LHCN-M2 (cell line): ENCODE measurements at regions not wholly inside any gene's neighbourhood (a gene's known extent, or its start where the extent isn't known, plus 50 kb on each side); places are given as distances from the start of the nearest gene placed in this dataset.
A peak's percentile ranks its signal among the peaks of the same experiment; 100 is the strongest.

Experiments used
- DNase-seq: peaks from one replicate; pipeline ENCODE4 v3.0.0-alpha.2; 2012; ENCODE audit warnings: low read depth

- DNase-seq = no peak
Observed at GRCh38 chr2:181305301-181306123, 151.7 kb upstream of the ITGA4 start.

GRCh38 chr2:181306785-181307184, 150.4 kb upstream of the ITGA4 start:
- peak; percentile 18 for DNase-seq

- DNase-seq = no peak
Observed at GRCh38 chr2:181307203-181307991, 149.8 kb upstream of the ITGA4 start.

GRCh38 chr2:181308766-181309515, 148.2 kb upstream of the ITGA4 start:
- no peak for DNase-seq

- no peak for DNase-seq
Observed at GRCh38 chr2:181309586-181309985, 147.6 kb upstream of the ITGA4 start.

GRCh38 chr2:181310967-181311366, 146.2 kb upstream of the ITGA4 start:
- no peak for DNase-seq

GRCh38 chr2:181311837-181312236, 145.3 kb upstream of the ITGA4 start:
- DNase-seq = no peak

- DNase-seq = no peak
Observed at GRCh38 chr2:181312515-181312927, 144.7 kb upstream of the ITGA4 start.

- no peak for DNase-seq
Observed at GRCh38 chr2:181313845-181314244, 143.3 kb upstream of the ITGA4 start.

- DNase-seq = no peak
Observed at GRCh38 chr2:181314551-181314950, 142.6 kb upstream of the ITGA4 start.

GRCh38 chr2:181317511-181317910, 139.7 kb upstream of the ITGA4 start:
- peak; percentile 10 for DNase-seq

- DNase-seq = no peak
Observed at GRCh38 chr2:181318504-181319280, 138.5 kb upstream of the ITGA4 start.

GRCh38 chr2:181319286-181319685, 137.9 kb upstream of the ITGA4 start:
- DNase-seq = peak; percentile 50

- DNase-seq = no peak
Observed at GRCh38 chr2:181320638-181321037, 136.5 kb upstream of the ITGA4 start.

- DNase-seq = no peak
Observed at GRCh38 chr2:181324912-181325311, 132.3 kb upstream of the ITGA4 start.

- DNase-seq = no peak
Observed at GRCh38 chr2:181326661-181327060, 130.5 kb upstream of the ITGA4 start.

- DNase-seq = no peak
Observed at GRCh38 chr2:181330286-181330685, 126.9 kb upstream of the ITGA4 start.

GRCh38 chr2:181332044-181332605, 125.1 kb upstream of the ITGA4 start:
- DNase-seq = no peak

GRCh38 chr2:181334158-181334826, 122.9 kb upstream of the ITGA4 start:
- DNase-seq = no peak

- no peak for DNase-seq
Observed at GRCh38 chr2:181340891-181341290, 116.3 kb upstream of the ITGA4 start.
